T-helper 17 cell (primary cell): ENCODE measurements at regions not wholly inside any gene's neighbourhood (a gene's known extent, or its start where the extent isn't known, plus 50 kb on each side); places are given as distances from the start of the nearest gene placed in this dataset.

Experiments
- ATAC-seq: fragments of 150-1000 bp; cut with Tn5 transposase; 2 replicates; pipeline ENCODE4 v1.10.0; 2021; ENCODE audit warnings: mild to moderate bottlenecking, moderate library complexity
- DNase-seq, 3 donors: peaks; one replicate each; pipeline versions ENCODE4 v3.0.0 to v3.0.0-alpha.2; 2020 to 2021
- H3K9me3 ChIP-seq: one replicate; pipeline ENCODE4 v1.7.0; 2013; ENCODE audit warnings: low read length, mild to moderate bottlenecking; ENCODE audit not compliant: control insufficient read depth, poor library complexity, severe bottlenecking
- H3K27ac Mint-ChIP-seq: one replicate; pipeline ENCODE4 v1.8.0; 2022; ENCODE audit warnings: mild to moderate bottlenecking, moderate library complexity, mixed read lengths
- H3K27me3 Mint-ChIP-seq: one replicate; pipeline ENCODE4 v1.8.0; 2022; ENCODE audit warnings: mixed read lengths
- H3K36me3 Mint-ChIP-seq: one replicate; pipeline ENCODE4 v1.8.0; 2022; ENCODE audit warnings: low read depth, mixed read lengths
- H3K4me1 Mint-ChIP-seq: one replicate; pipeline ENCODE4 v1.8.0; 2022; ENCODE audit warnings: mild to moderate bottlenecking, mixed read lengths
- H3K4me3 Mint-ChIP-seq: one replicate; pipeline ENCODE4 v1.8.0; 2022; ENCODE audit warnings: mild to moderate bottlenecking, moderate library complexity, mixed read lengths

- no peaks in the 10 kb centered on the region for H3K9me3 ChIP-seq
- peaks cover 3% of the 10 kb centered on the region for H3K4me1 Mint-ChIP-seq
- no peak overlapping the region for H3K27ac Mint-ChIP-seq
- DNase-seq, result no peak
- H3K27me3 Mint-ChIP-seq, result peaks cover 40% of the 10 kb centered on the region
- no peak for ATAC-seq
- no peaks in the 10 kb centered on the region for H3K36me3 Mint-ChIP-seq
- H3K4me3 Mint-ChIP-seq, result no peak overlapping the region
Measured at GRCh38 chr11:32219320-32219719, 128.4 kb downstream of the RCN1 start.

- Mint-ChIP-seq H3K27ac (no peak overlapping the region), H3K36me3 (no peaks in the 10 kb centered on the region), H3K27me3 (peaks cover 47% of the 10 kb centered on the region)
Measured at GRCh38 chr11:32221476-32222032, 130.7 kb downstream of the RCN1 start.

GRCh38 chr11:32224580-32224979 is 133.7 kb downstream of the RCN1 start:
- no peaks in the 10 kb centered on the region for H3K36me3 Mint-ChIP-seq
- no peak for ATAC-seq
- H3K27ac Mint-ChIP-seq, result no peak overlapping the region
- peaks cover 4% of the 10 kb centered on the region for H3K4me1 Mint-ChIP-seq
- no peak for DNase-seq
- H3K9me3 ChIP-seq, result no peaks in the 10 kb centered on the region
- H3K27me3 Mint-ChIP-seq, result peaks cover 43% of the 10 kb centered on the region
- no peak overlapping the region for H3K4me3 Mint-ChIP-seq

More at GRCh38 chr11:32221476-32222032, 130.7 kb downstream of the RCN1 start:
- Mint-ChIP-seq H3K4me3 (no peak overlapping the region), H3K4me1 (peaks cover 4% of the 10 kb centered on the region)
- no peaks in the 10 kb centered on the region for H3K9me3 ChIP-seq
- ATAC-seq (no peak), DNase-seq (no peak)

DNA sequence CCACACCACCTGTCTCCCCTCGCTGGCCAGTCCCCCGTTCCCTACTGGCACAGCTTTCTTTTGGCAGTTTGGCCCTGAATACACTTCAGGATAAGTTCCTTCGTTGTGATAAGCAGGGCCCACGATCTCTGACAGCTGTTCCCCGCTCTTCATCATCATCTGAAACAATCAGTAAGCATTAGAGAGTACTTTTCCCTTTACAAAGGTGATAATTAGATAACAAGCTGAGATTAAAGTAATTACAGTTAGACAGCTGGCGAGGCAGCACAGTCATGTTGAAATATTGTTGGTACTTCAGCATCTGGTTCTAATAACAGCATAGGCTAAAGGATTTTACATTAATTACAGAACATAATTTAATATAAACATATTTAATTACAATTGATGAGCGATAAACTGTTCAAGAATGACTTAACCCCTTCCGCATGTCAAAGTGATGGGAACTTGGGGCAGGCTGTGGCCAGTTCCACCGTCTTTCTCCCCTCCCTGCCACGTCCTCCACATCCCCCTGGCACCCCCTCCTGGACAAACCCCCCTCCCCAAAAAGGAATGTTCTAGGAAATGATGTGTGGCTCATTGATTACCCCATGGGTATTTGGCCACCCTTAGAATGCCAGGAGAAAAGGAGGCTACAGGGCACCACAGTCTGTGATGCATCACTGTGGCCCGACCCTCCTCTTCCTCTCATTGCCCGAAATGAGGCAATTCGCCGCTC is 134.9 kb downstream of the RCN1 start:
- ATAC-seq, result no peak
- no peak for DNase-seq

GRCh38 chr11:32226480-32226879 is 135.6 kb downstream of the RCN1 start:
- H3K4me1 Mint-ChIP-seq, result peaks cover 2% of the 10 kb centered on the region
- H3K27me3 Mint-ChIP-seq, result peaks cover 33% of the 10 kb centered on the region
- ATAC-seq (no peak), DNase-seq (no peak)
- no peaks in the 10 kb centered on the region for H3K36me3 Mint-ChIP-seq
- no peak overlapping the region for H3K4me3 Mint-ChIP-seq
- H3K27ac Mint-ChIP-seq, result no peak overlapping the region
- no peaks in the 10 kb centered on the region for H3K9me3 ChIP-seq

More for the DNA sequence above, 134.9 kb downstream of the RCN1 start:
- Mint-ChIP-seq H3K36me3 (no peaks in the 10 kb centered on the region), H3K4me1 (peaks cover 3% of the 10 kb centered on the region), H3K27ac (no peak overlapping the region), H3K27me3 (peaks cover 37% of the 10 kb centered on the region), H3K4me3 (no peak overlapping the region)
- H3K9me3 ChIP-seq, result no peaks in the 10 kb centered on the region

- H3K36me3 Mint-ChIP-seq, result no peaks in the 10 kb centered on the region
- no peak overlapping the region for H3K4me3 Mint-ChIP-seq
- ATAC-seq (no peak), DNase-seq (no peak)
- H3K27ac Mint-ChIP-seq, result no peak overlapping the region
- H3K4me1 Mint-ChIP-seq, result peaks cover 1% of the 10 kb centered on the region
- H3K27me3 Mint-ChIP-seq, result peaks cover 37% of the 10 kb centered on the region
- H3K9me3 ChIP-seq, result no peaks in the 10 kb centered on the region
Measured at GRCh38 chr11:32229576-32230240, 138.8 kb downstream of the RCN1 start.

DNA sequence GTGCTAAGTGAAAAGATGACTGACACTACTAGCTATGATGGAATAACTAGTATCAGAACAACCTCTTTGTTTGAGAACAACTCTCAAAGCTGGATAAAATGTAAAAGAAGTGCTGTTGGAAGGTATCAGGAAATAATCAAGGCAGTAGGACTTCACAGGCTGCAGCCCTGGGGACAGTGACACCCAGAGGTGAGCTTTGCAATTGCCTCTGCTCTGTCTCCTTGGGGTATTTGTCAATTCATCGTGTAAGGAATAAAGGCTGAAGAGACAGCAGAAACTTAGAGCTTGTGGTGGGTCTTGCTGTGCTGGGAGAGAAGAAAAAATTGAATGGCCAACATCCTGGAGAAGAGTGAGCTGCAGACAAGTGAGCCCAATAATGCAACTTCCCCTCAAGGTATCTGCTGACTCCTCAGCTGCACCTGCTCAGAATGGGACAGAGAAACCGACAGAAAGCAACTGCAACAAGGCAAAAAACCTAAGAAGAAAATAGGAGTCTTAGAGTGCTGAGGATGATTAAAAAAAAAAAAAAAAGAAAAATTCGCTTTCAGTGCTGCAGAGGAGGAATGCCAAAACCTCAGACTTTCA is 141.1 kb downstream of the RCN1 start:
- Mint-ChIP-seq H3K36me3 (peaks cover 2% of the 10 kb centered on the region), H3K27me3 (peaks cover 47% of the 10 kb centered on the region), H3K4me1 (no peaks in the 10 kb centered on the region), H3K27ac (no peak overlapping the region), H3K4me3 (no peak overlapping the region)
- no peak for ATAC-seq
- DNase-seq, result no peak
- no peaks in the 10 kb centered on the region for H3K9me3 ChIP-seq

DNA sequence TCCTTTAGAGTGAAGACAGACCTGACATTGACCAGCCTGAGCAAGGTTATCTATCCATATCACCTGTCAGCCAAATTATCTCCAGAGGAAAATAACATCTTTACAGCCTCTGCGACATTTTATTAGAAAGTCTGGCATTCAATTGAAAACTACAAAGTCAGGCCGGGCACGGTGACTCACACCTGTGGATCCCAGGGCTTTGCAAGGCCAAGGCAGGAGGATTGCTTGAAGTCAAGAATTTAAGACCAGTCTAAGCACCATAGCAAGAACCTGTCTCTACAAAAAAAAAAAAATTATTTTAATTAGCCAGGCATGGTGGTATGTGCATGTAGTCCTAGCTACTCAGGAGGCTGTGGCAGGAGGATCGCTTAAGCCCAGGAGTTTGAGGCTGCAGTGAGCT is 141.6 kb downstream of the RCN1 start:
- Mint-ChIP-seq H3K36me3 (peaks cover 2% of the 10 kb centered on the region), H3K27ac (no peak overlapping the region), H3K4me1 (no peaks in the 10 kb centered on the region), H3K4me3 (no peak overlapping the region), H3K27me3 (peaks cover 52% of the 10 kb centered on the region)
- ATAC-seq (no peak), DNase-seq (no peak)
- no peaks in the 10 kb centered on the region for H3K9me3 ChIP-seq

DNA sequence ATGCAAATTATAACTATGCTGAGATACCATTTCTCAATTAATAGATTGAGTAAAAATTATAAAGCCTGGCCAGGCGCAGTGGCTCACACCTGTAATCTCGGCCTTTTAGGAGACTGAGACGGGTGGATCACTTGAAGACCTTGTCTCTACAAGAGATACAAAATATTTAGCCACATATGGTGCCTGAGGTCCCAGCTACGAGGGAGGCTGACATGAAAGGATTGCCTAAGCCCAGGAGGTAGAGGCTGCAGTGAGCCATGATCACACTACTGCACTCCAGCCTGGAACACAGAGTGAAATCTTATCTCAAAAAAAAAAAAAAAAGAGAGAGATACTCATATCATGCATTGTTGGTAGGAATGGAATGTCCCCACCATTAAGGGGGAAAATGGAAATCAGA is 142.4 kb downstream of the RCN1 start:
- no peaks in the 10 kb centered on the region for H3K9me3 ChIP-seq
- no peak for ATAC-seq
- no peak for DNase-seq
- Mint-ChIP-seq H3K27ac (no peak overlapping the region), H3K36me3 (peaks cover 2% of the 10 kb centered on the region), H3K4me3 (no peak overlapping the region), H3K4me1 (no peaks in the 10 kb centered on the region), H3K27me3 (peaks cover 58% of the 10 kb centered on the region)

- H3K36me3 Mint-ChIP-seq, result peaks cover 2% of the 10 kb centered on the region
- H3K9me3 ChIP-seq, result no peaks in the 10 kb centered on the region
- peaks cover 63% of the 10 kb centered on the region for H3K27me3 Mint-ChIP-seq
- no peak for ATAC-seq
- H3K4me1 Mint-ChIP-seq, result no peaks in the 10 kb centered on the region
- H3K4me3 Mint-ChIP-seq, result no peak overlapping the region
- H3K27ac Mint-ChIP-seq, result no peak overlapping the region
- DNase-seq, result no peak
Measured at GRCh38 chr11:32233928-32234327, 143.1 kb downstream of the RCN1 start.

- ATAC-seq (no peak), DNase-seq (no peak)
- H3K9me3 ChIP-seq, result no peaks in the 10 kb centered on the region
- no peaks in the 10 kb centered on the region for H3K36me3 Mint-ChIP-seq
- no peaks in the 10 kb centered on the region for H3K4me1 Mint-ChIP-seq
- H3K4me3 Mint-ChIP-seq, result no peak overlapping the region
- no peaks in the 10 kb centered on the region for H3K27me3 Mint-ChIP-seq
- H3K27ac Mint-ChIP-seq, result no peak overlapping the region
Measured at GRCh38 chr11:32244453-32244852, 153.6 kb downstream of the RCN1 start.

- H3K9me3 ChIP-seq, result no peaks in the 10 kb centered on the region
- H3K27me3 Mint-ChIP-seq, result peaks cover 34% of the 10 kb centered on the region
- H3K36me3 Mint-ChIP-seq, result no peaks in the 10 kb centered on the region
- DNase-seq (no peak), ATAC-seq (no peak)
- H3K27ac Mint-ChIP-seq, result no peak overlapping the region
- no peak overlapping the region for H3K4me3 Mint-ChIP-seq
- no peaks in the 10 kb centered on the region for H3K4me1 Mint-ChIP-seq
Measured at GRCh38 chr11:32253706-32254105, 162.8 kb downstream of the RCN1 start.

DNA sequence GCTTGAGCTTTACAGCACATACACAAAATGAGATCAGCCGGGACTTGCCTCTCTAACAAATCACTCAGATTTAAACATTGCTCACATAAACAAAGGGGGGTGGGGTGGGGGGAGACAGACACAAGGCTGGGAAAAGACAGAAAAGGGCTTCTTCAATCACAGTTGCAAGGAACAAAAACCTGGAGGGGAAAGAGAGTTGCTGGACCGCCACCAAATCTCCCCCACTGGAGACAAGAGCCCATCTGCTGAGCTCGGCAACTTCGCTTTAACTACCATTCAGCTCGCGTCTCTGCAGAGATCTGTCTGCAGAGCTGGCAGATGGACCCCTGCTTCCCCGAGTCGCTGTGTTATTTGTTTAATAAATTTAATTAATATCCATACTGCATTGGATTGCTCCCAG is 165.0 kb downstream of the RCN1 start:
- no peaks in the 10 kb centered on the region for H3K36me3 Mint-ChIP-seq
- peaks cover 39% of the 10 kb centered on the region for H3K27me3 Mint-ChIP-seq
- no peaks in the 10 kb centered on the region for H3K9me3 ChIP-seq
- no peak overlapping the region for H3K4me3 Mint-ChIP-seq
- DNase-seq (no peak), ATAC-seq (no peak)
- H3K27ac Mint-ChIP-seq, result no peak overlapping the region
- H3K4me1 Mint-ChIP-seq, result no peaks in the 10 kb centered on the region
